ENCODE measurements at regions not wholly inside any gene's neighbourhood (a gene's known extent, or its start where the extent isn't known, plus 50 kb on each side); places are given as distances from the start of the nearest gene placed in this dataset.

DNA sequence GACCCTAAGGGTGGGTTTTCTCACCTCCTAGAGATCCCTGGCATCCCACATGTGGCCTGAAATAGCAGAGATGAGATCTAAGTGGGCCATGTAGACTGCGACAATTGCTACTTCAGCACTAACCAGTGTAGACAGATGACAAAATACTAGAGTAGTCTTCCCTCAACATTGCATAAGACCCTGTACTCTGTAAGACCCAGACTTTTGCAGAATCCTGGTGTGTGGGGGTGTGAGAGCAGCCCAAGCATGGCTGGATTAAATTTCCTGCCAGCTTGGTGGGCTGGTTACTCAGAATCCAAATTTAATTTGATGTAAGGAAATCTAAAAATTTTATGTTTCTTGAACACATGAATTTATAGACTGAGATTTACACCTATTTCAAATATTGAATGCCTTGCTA lies 88.3 kb downstream of the ZNF365 start:
- H3K27ac ChIP-seq (ENCODE audit: insufficient read length, low read depth, low read length), result no peak overlapping the region

More for the DNA sequence above, 88.3 kb downstream of the ZNF365 start:
- Histone ChIP-seq H3K27me3 (ENCODE audit: insufficient read depth, low read length) (no peaks in the 10 kb centered on the region), H3K23me2 (ENCODE audit: insufficient read length, low read depth, low read length, poor library complexity, severe bottlenecking) (no peaks in the 10 kb centered on the region), H2AK5ac (ENCODE audit: insufficient read length, low read length) (no peak overlapping the region), H3K79me1 (ENCODE audit: insufficient read depth, low read depth, low read length, poor library complexity, severe bottlenecking) (no peaks in the 10 kb centered on the region), H2BK5ac (ENCODE audit: insufficient read length, low read length) (no peak overlapping the region), H3K56ac (ENCODE audit: insufficient read length, low read depth, low read length) (no peak overlapping the region), H2AFZ (ENCODE audit: low read length) (no peak overlapping the region), H2BK20ac (ENCODE audit: low read depth, low read length, poor library complexity, severe bottlenecking) (no peak overlapping the region), H3K9me3 (ENCODE audit: control insufficient read depth, low read depth, low read length) (peaks cover 5% of the 10 kb centered on the region), H4K20me1 (ENCODE audit: control insufficient read depth, insufficient read depth, insufficient read length) (no peaks in the 10 kb centered on the region), H3K14ac (ENCODE audit: insufficient read depth, low read length) (no peak overlapping the region), H4K5ac (ENCODE audit: insufficient read length, low read depth, low read length) (no peak overlapping the region), H3K23ac (ENCODE audit: insufficient read length, low read depth, low read length) (no peak overlapping the region), H3K4me1 (ENCODE audit: insufficient read depth, low read length) (no peaks in the 10 kb centered on the region), H3K9ac (ENCODE audit: extremely low read depth, insufficient read length, low read length) (no peak overlapping the region), H3K18ac (ENCODE audit: insufficient read length, low read depth, low read length) (no peak overlapping the region), H2BK12ac (ENCODE audit: insufficient read length, low read depth, low read length) (no peak overlapping the region), H3T11ph (ENCODE audit: low read length) (no peak overlapping the region), H4K8ac (replicated peaks; ENCODE audit: insufficient read length, low read depth, low read length) (no peak overlapping the region), H2BK120ac (ENCODE audit: low read depth, low read length, poor library complexity, severe bottlenecking) (no peak overlapping the region), H3K79me2 (ENCODE audit: insufficient read depth, low read length) (no peaks in the 10 kb centered on the region), H2BK15ac (ENCODE audit: low read depth, low read length) (no peak overlapping the region), H3K4ac (ENCODE audit: low read depth, low read length) (no peak overlapping the region), H3K4me2 (ENCODE audit: insufficient read depth, insufficient read length, low read length) (no peak overlapping the region), H4K91ac (ENCODE audit: insufficient read length, low read depth, low read length) (no peak overlapping the region)
- Mint-ChIP-seq H3K9me3 (no peaks in the 10 kb centered on the region; a peak in 1 of 5 replicates), H3K4me1 (peaks cover 0 to 4% of the 10 kb centered on the region in 2 experiments; a peak in 1 of 4 replicates), H3K4me3 (no peak overlapping the region), H3K36me3 (ENCODE audit: insufficient read depth in 1 of 3, low read depth in 3 of 3) (no peaks in the 10 kb centered on the region; a peak in 1 of 7 replicates), H3K27ac (no peak overlapping the region), H3K27me3 (ENCODE audit: low read depth) (peaks cover 3% of the 10 kb centered on the region; the same call in 1 of the 2 replicates)
- no CpG with 5 or more reads among the region's 1 CpG for WGBS (ENCODE audit: extremely low coverage, insufficient read length, low lambda C conversion rate)
- no peak for DNase-seq
- no peak for TF ChIP-seq CTCF (conservative IDR thresholded peaks at IDR 0.05)

Measured in H9 (cell line).